A673 (cell line): ENCODE measurements at regions not wholly inside any gene's neighbourhood (a gene's known extent, or its start where the extent isn't known, plus 50 kb on each side); places are given as distances from the start of the nearest gene placed in this dataset.
"Not testable (repeated sequence)": the region's sequence is repeated elsewhere in the genome, so short reads cannot be mapped to it uniquely, and the experiment has no call there.

Source experiments
- BruUV-seq: library from RNA; stranded (reverse); fragments of 400-500 nt; replicated peaks from 2 replicates; lab custom pipeline; 2021; lab: Mats Ljungman, UMichigan
- CTCF ChIA-PET: fragments of 300-600 bp; sonication (Branson Sonifier 250); formaldehyde crosslinking; loops from one replicate; lab custom pipeline; 2022; ENCODE audit warnings: antibody characterized with exemption; lab: Charles Lee
- POLR2A ChIA-PET: fragments of 300-600 bp; sonication (Branson Sonifier 250); formaldehyde crosslinking; loops from one replicate; lab custom pipeline; 2022; ENCODE audit warnings: antibody characterized with exemption; ENCODE audit not compliant: low non-redundant PET; lab: Charles Lee
- DNase-seq: peaks from one replicate; pipeline ENCODE4 v3.0.0-alpha.2; 2015; ENCODE audit warnings: low spot score
- H3K27ac ChIP-seq: fragments of 200-600 bp; sonication (generic); 2 replicates; pipeline ENCODE4 v1.5.1; 2016; ENCODE audit warnings: mixed run types, low read depth, mild to moderate bottlenecking, mixed read lengths, antibody characterized with exemption, low read length; ENCODE audit not compliant: poor library complexity, severe bottlenecking
- H3K27me3 ChIP-seq: fragments of 200-600 bp; sonication (generic); replicated peaks from 2 replicates; pipeline ENCODE4 v1.6.1; 2017; ENCODE audit warnings: mixed run types, low read depth, mild to moderate bottlenecking, mixed read lengths, antibody characterized with exemption, low read length; ENCODE audit not compliant: insufficient read depth, poor library complexity
- H3K36me3 ChIP-seq: fragments of 200-600 bp; sonication (generic); 2 replicates; pipeline ENCODE4 v1.6.1; 2016; ENCODE audit warnings: mixed run types, mild to moderate bottlenecking, mixed read lengths, antibody characterized with exemption, low read length; ENCODE audit not compliant: insufficient read depth, poor library complexity, severe bottlenecking
- H3K4me1 ChIP-seq: fragments of 200-600 bp; sonication (generic); 2 replicates; pipeline ENCODE4 v1.6.1; 2017; ENCODE audit warnings: mixed run types, mild to moderate bottlenecking, mixed read lengths, antibody characterized with exemption, low read length; ENCODE audit not compliant: insufficient read depth, poor library complexity, severe bottlenecking
- H3K4me3 ChIP-seq: fragments of 200-600 bp; sonication (generic); 2 replicates; pipeline ENCODE4 v1.5.1; 2016; ENCODE audit warnings: low read depth, mixed run types, mild to moderate bottlenecking, mixed read lengths, low read length; ENCODE audit not compliant: poor library complexity, severe bottlenecking
- H3K9me3 ChIP-seq: fragments of 200-600 bp; sonication (generic); 2 replicates; pipeline ENCODE4 v1.6.1; 2016; ENCODE audit warnings: mixed run types, low read depth, mild to moderate bottlenecking, mixed read lengths, antibody characterized with exemption, low read length; ENCODE audit not compliant: poor library complexity, severe bottlenecking
- CTCF ChIP-seq: fragments of 300-800, 200-600 bp; sonication (generic); conservative IDR thresholded peaks from 2 replicates; pipeline ENCODE4 v1.5.1; 2017; ENCODE audit warnings: low read depth, mild to moderate bottlenecking, antibody characterized with exemption, low read length, moderate library complexity, mixed read lengths
- EZH2 ChIP-seq: fragments of 200-600 bp; sonication (generic); IDR thresholded peaks from 2 replicates; pipeline ENCODE4 v1.6.1; 2017; ENCODE audit warnings: borderline replicate concordance, low read depth, mild to moderate bottlenecking, mixed read lengths, antibody characterized with exemption, low read length; ENCODE audit not compliant: poor library complexity, severe bottlenecking
- intact Hi-C: fragments of 100-400 bp; cut with micrococcal nuclease; formaldehyde crosslinking; loops from one replicate; pipeline ENCODE4 v1.10.0; 2022; ENCODE audit not compliant: unreplicated experiment

GRCh38 chr10:44258019-44258418 is 126.9 kb downstream of the CXCL12 start:
- H3K36me3 ChIP-seq: no peaks in the 10 kb centered on the region

GRCh38 chr10:44253769-44254462 is 131.0 kb downstream of the CXCL12 start:
- DNase-seq: no peak
- intact Hi-C loops: no loop called here
- no peaks in the 10 kb centered on the region for H3K4me1 ChIP-seq
- no peak overlapping the region for H3K4me3 ChIP-seq
- BruUV-seq: no TSS peak
- no peak for TF ChIP-seq EZH2
- TF ChIP-seq CTCF: no peak
- H3K9me3 ChIP-seq: peaks cover 8% of the 10 kb centered on the region
- no peaks in the 10 kb centered on the region for H3K27me3 ChIP-seq
- no peak overlapping the region for H3K27ac ChIP-seq
- CTCF ChIA-PET: no interaction called here
- H3K36me3 ChIP-seq: no peaks in the 10 kb centered on the region
- POLR2A ChIA-PET: no interaction called here

More at GRCh38 chr10:44258019-44258418, 126.9 kb downstream of the CXCL12 start:
- Histone ChIP-seq H3K27ac (no peak overlapping the region), H3K27me3 (no peaks in the 10 kb centered on the region), H3K4me1 (no peaks in the 10 kb centered on the region), H3K4me3 (no peak overlapping the region), H3K9me3 (peaks cover 7% of the 10 kb centered on the region)
- BruUV-seq: no TSS peak
- intact Hi-C loops: no loop called here
- DNase-seq: no peak
- TF ChIP-seq CTCF (no peak), EZH2 (no peak)
- ChIA-PET CTCF (no interaction called here), POLR2A (no interaction called here)

- H3K4me1 ChIP-seq, DNase-seq, H3K27me3 ChIP-seq, H3K9me3 ChIP-seq, CTCF ChIA-PET, H3K27ac ChIP-seq, POLR2A ChIA-PET, H3K36me3 ChIP-seq, H3K4me3 ChIP-seq, BruUV-seq, intact Hi-C loops: not testable (repeated sequence)
Observed at GRCh38 chr10:44252631-44253030, 132.3 kb downstream of the CXCL12 start.

- H3K9me3 ChIP-seq, H3K27ac ChIP-seq, H3K36me3 ChIP-seq, POLR2A ChIA-PET, intact Hi-C loops, BruUV-seq, DNase-seq, H3K4me1 ChIP-seq, CTCF ChIA-PET, H3K27me3 ChIP-seq, H3K4me3 ChIP-seq: not testable (repeated sequence)
Observed at GRCh38 chr10:44249933-44250332, 135.0 kb downstream of the CXCL12 start.
